Endothelial cell of umbilical vein (primary cell): ENCODE measurements at regions not wholly inside any gene's neighbourhood (a gene's known extent, or its start where the extent isn't known, plus 50 kb on each side); places are given as distances from the start of the nearest gene placed in this dataset.

Experiments used
- BruUV-seq: library from RNA; stranded (reverse); fragments of 400-500 nt; replicated peaks from 2 replicates; lab custom pipeline; 2021; lab: Mats Ljungman, UMichigan
- CTCF ChIA-PET: fragments of 300-600, 350-600 bp; sonication (Branson Sonifier 250); formaldehyde crosslinking; loops from one replicate; lab custom pipeline; 2021; ENCODE audit warnings: antibody characterized with exemption, inconsistent platforms; lab: Charles Lee
- POLR2A ChIA-PET: fragments of 300-600, 350-600 bp; sonication (Branson Sonifier 250); formaldehyde crosslinking; loops from one replicate; lab custom pipeline; 2021; ENCODE audit warnings: antibody characterized with exemption, inconsistent platforms; lab: Charles Lee
- DNase-seq: peaks from one replicate; pipeline ENCODE4 v3.0.0-alpha.2; 2011; ENCODE audit warnings: low read depth, low spot score
- FAIRE-seq: peaks from 2 replicates; lab custom pipeline; 2011; peaks lifted over from hg19 to GRCh38; lab: Jason Lieb, UNC
- H2AFZ ChIP-seq: 2 replicates; pipeline ENCODE4 v1.6.0; 2012; ENCODE audit warnings: low read depth, low read length, control low read depth, inconsistent platforms
- H3K27ac ChIP-seq: 2 replicates; pipeline ENCODE4 v1.5.1; 2011; ENCODE audit warnings: low read depth, mild to moderate bottlenecking, control low read depth, low read length, moderate library complexity; ENCODE audit not compliant: insufficient read depth
- H3K27me3 ChIP-seq, 2 experiments: 2 replicates each; pipeline versions ENCODE4 v1.6.0 to v1.6.1; 2011; ENCODE audit warnings: low read length in 2 of 2, mixed read lengths in 1 of 2; ENCODE audit not compliant: control insufficient read depth in 2 of 2, insufficient read depth in 2 of 2
- H3K36me3 ChIP-seq, 2 experiments: 2 replicates in 1 of 2; 3 replicates in 1 of 2; pipeline ENCODE4 v1.5.1; 2011; ENCODE audit warnings: low read length in 2 of 2, mild to moderate bottlenecking in 1 of 2, moderate library complexity in 1 of 2; ENCODE audit not compliant: control insufficient read depth in 2 of 2, insufficient read depth in 2 of 2; ENCODE audit errors: extremely low read depth in 1 of 2
- H3K4me1 ChIP-seq: 3 replicates; pipeline ENCODE4 v1.5.1; 2011; ENCODE audit warnings: mild to moderate bottlenecking, low read length; ENCODE audit not compliant: control insufficient read depth, insufficient read depth; ENCODE audit errors: extremely low read depth
- H3K4me2 ChIP-seq: 2 replicates; pipeline ENCODE4 v1.6.1; 2011; ENCODE audit warnings: low read length, control low read depth, mixed read lengths; ENCODE audit not compliant: insufficient read depth
- H3K4me3 ChIP-seq, 3 experiments: fragments of 200-600 bp in 1 of 3; sonication (generic), shearing (Covaris generic) in 1 of 3; replicated peaks in 1 of 3; 2 replicates each; pipeline ENCODE4 v1.5.1; 2011 to 2016; ENCODE audit warnings: control low read depth in 3 of 3, low read length in 3 of 3, mild to moderate bottlenecking in 2 of 3, inconsistent platforms in 1 of 3, low read depth in 1 of 3, moderate library complexity in 1 of 3; ENCODE audit not compliant: insufficient read depth in 1 of 3
- H3K79me2 ChIP-seq: 2 replicates; pipeline ENCODE4 v1.6.0; 2012; ENCODE audit warnings: low read length, inconsistent platforms; ENCODE audit not compliant: control insufficient read depth, insufficient read depth
- H3K9ac ChIP-seq: replicated peaks from 2 replicates; pipeline ENCODE3; 2011; ENCODE audit warnings: low read length, control low read depth; ENCODE audit not compliant: insufficient read depth; ENCODE audit errors: extremely low read depth
- H3K9me1 ChIP-seq: replicated peaks from 3 replicates; pipeline ENCODE4 v1.6.0; 2011; ENCODE audit warnings: mild to moderate bottlenecking, low read length; ENCODE audit not compliant: control insufficient read depth, insufficient read depth; ENCODE audit errors: extremely low read depth
- H3K9me3 ChIP-seq: replicated peaks from 2 replicates; pipeline ENCODE4 v1.5.1; 2012; ENCODE audit warnings: low read length, inconsistent platforms; ENCODE audit not compliant: control insufficient read depth, insufficient read depth
- H4K20me1 ChIP-seq: replicated peaks from 2 replicates; pipeline ENCODE3; 2011; ENCODE audit warnings: mild to moderate bottlenecking, low read length; ENCODE audit not compliant: control insufficient read depth, insufficient read depth; ENCODE audit errors: extremely low read depth
- EZH2 ChIP-seq: IDR thresholded peaks from 2 replicates; pipeline ENCODE4 v1.6.1; 2012; ENCODE audit warnings: borderline replicate concordance, low read depth, mild to moderate bottlenecking, moderate library complexity, low read length, inconsistent platforms; ENCODE audit not compliant: severe bottlenecking
- FOS ChIP-seq: IDR thresholded peaks from 2 replicates; pipeline ENCODE4 v1.6.1; 2011; ENCODE audit warnings: mild to moderate bottlenecking, low read length, moderate library complexity, borderline replicate concordance; ENCODE audit not compliant: insufficient read depth
- GATA2 ChIP-seq: IDR thresholded peaks from 2 replicates; pipeline ENCODE4 v1.7.0; 2011; ENCODE audit warnings: low read depth, mild to moderate bottlenecking, moderate library complexity, mixed read lengths, low read length; ENCODE audit not compliant: insufficient read length, insufficient read depth
- JUN ChIP-seq: IDR thresholded peaks from 2 replicates; pipeline ENCODE4 v1.6.1; 2011; ENCODE audit warnings: borderline replicate concordance, low read depth; ENCODE audit not compliant: insufficient read length, insufficient read depth
- MYC ChIP-seq: IDR thresholded peaks from one replicate; pipeline ENCODE4 v1.6.1; 2011; ENCODE audit warnings: mild to moderate bottlenecking, low read depth, low read length
- POLR2A ChIP-seq: IDR thresholded peaks from 2 replicates; pipeline ENCODE4 v1.6.1; 2012; ENCODE audit warnings: low read depth, mild to moderate bottlenecking, control low read depth, low read length
- POLR2AphosphoS5 ChIP-seq: IDR thresholded peaks from 2 replicates; pipeline ENCODE4 v1.6.1; 2012; ENCODE audit warnings: low read depth, mild to moderate bottlenecking, control low read depth, low read length, moderate library complexity; ENCODE audit not compliant: insufficient read depth
- dilution Hi-C: fragments of 300-500 bp; cut with MboI; formaldehyde crosslinking; loops from one replicate; pipeline ENCODE4 v1.15.0; 2019; ENCODE audit warnings: low sequenced_read_pairs; ENCODE audit not compliant: extremely low pct_ligation_motif_present
- intact Hi-C: fragments of 100-400 bp; cut with micrococcal nuclease; formaldehyde crosslinking; loops from one replicate; pipeline ENCODE4 v1.10.0; 2022
- TF ChIP-seq, protein P1 (sequence below): IDR thresholded peaks from 2 replicates; pipeline ENCODE4 v1.6.1; 2011; ENCODE audit not compliant: insufficient read depth, insufficient read length
- TF ChIP-seq, protein P2 (sequence below), 2 donors: IDR thresholded peaks; 1 replicate in 1 of 2; 2 replicates in 1 of 2; pipeline ENCODE4 v1.5.1; 2011; ENCODE audit warnings: low read length in 2 of 2, mild to moderate bottlenecking in 2 of 2, moderate library complexity in 2 of 2, control low read depth in 1 of 2, inconsistent platforms in 1 of 2, low read depth in 1 of 2; ENCODE audit not compliant: insufficient read depth in 1 of 2; ENCODE audit errors: extremely low read depth in 1 of 2

DNA sequence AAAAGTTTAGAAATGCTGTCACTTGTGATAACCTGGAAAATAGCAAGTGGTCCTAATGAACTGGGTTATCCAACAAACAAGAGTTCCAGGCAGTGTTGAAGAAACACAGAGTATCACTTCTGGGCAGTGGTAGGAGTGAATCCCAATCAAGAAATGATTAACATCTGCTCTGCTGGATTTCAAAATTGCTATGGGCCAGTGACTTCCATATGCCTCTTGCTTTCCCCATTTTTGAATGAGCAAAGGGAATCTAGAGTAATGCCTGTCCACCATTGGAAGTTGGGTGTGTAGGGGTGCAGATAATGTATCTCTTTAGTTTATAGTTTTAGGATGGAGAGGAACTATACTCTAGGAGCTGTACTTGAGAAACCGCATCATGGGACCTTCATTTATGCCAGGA, 236.5 kb downstream of the RPLP1 start:
- no TSS peak for BruUV-seq
- Histone ChIP-seq H2AFZ (no peak overlapping the region), H3K4me1 (no peaks in the 10 kb centered on the region), H4K20me1 (no peaks in the 10 kb centered on the region), H3K27me3 (peaks cover 0 to 2% of the 10 kb centered on the region in 2 experiments), H3K9ac (no peak overlapping the region), H3K79me2 (no peaks in the 10 kb centered on the region), H3K4me3 (no peak overlapping the region), H3K9me1 (no peaks in the 10 kb centered on the region), H3K4me2 (no peak overlapping the region), H3K27ac (no peak overlapping the region), H3K36me3 (no peaks in the 10 kb centered on the region), H3K9me3 (no peaks in the 10 kb centered on the region)
- dilution Hi-C loops, result no loop called here
- ChIA-PET CTCF (no interaction called here), POLR2A (no interaction called here)
- FAIRE-seq, result no peak
- no peak for DNase-seq
- no peak for TF ChIP-seq MYC
- TF ChIP-seq EZH2, result no peak
- no peak for TF ChIP-seq POLR2AphosphoS5
- TF ChIP-seq, protein P1, sequence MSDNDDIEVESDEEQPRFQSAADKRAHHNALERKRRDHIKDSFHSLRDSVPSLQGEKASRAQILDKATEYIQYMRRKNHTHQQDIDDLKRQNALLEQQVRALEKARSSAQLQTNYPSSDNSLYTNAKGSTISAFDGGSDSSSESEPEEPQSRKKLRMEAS, result no peak
- intact Hi-C loops, result no loop called here

DNA sequence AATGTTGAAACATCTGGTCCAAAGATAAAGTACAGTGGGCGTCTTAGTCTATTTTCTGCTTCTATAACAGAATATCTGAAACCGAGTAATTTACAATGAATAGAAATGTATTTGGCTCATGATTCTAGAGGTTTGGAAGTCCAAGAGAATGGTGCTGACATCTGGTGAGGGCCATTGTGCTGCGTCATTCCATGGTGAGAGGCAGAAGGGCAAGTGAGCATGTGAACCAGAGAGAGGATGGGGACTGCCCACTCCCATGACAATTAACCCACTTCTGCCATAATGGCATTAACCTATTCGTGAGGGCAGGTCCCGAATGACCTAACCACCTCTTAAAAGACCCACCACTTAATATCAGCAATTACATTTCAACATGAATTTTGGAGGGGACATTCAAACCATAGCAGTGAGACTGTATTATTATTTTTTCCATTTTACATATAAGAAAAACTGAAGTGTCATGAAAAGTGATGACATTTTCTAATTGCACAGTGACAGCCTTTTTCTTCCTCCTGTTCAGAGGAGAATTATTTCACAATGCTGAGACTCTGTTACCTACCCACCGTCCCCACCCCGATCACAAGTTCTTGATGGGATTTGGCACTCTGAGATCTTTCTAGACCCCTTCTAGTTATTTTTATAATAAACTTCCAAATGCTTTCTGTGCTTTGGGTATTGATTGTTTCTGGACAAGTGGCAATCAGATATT, 238.8 kb downstream of the RPLP1 start:
- Histone ChIP-seq H3K79me2 (no peaks in the 10 kb centered on the region), H3K36me3 (no peaks in the 10 kb centered on the region), H2AFZ (no peak overlapping the region), H3K4me1 (no peaks in the 10 kb centered on the region), H3K27ac (no peak overlapping the region), H3K27me3 (peaks cover 0 to 2% of the 10 kb centered on the region in 2 experiments), H3K4me2 (no peak overlapping the region), H4K20me1 (no peaks in the 10 kb centered on the region), H3K9me1 (no peaks in the 10 kb centered on the region), H3K9me3 (no peaks in the 10 kb centered on the region), H3K9ac (no peak overlapping the region), H3K4me3 (no peak overlapping the region)
- CTCF ChIA-PET, result no interaction called here
- no TSS peak for BruUV-seq
- no peak for FAIRE-seq
- no peak for DNase-seq
- dilution Hi-C loops, result no loop called here
- POLR2A ChIA-PET, result no interaction called here
- TF ChIP-seq, protein P2, sequence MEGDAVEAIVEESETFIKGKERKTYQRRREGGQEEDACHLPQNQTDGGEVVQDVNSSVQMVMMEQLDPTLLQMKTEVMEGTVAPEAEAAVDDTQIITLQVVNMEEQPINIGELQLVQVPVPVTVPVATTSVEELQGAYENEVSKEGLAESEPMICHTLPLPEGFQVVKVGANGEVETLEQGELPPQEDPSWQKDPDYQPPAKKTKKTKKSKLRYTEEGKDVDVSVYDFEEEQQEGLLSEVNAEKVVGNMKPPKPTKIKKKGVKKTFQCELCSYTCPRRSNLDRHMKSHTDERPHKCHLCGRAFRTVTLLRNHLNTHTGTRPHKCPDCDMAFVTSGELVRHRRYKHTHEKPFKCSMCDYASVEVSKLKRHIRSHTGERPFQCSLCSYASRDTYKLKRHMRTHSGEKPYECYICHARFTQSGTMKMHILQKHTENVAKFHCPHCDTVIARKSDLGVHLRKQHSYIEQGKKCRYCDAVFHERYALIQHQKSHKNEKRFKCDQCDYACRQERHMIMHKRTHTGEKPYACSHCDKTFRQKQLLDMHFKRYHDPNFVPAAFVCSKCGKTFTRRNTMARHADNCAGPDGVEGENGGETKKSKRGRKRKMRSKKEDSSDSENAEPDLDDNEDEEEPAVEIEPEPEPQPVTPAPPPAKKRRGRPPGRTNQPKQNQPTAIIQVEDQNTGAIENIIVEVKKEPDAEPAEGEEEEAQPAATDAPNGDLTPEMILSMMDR (IDR thresholded peaks at IDR 0.05; ENCODE audit: extremely low read depth in 1 of 2, insufficient read depth in 1 of 2, low read depth in 1 of 2, low read length in 2 of 2), result no peak
- TF ChIP-seq EZH2 (no peak), MYC (no peak), FOS (no peak), JUN (no peak), POLR2AphosphoS5 (no peak), GATA2 (no peak), POLR2A (no peak)
- TF ChIP-seq, protein P1, result no peak
- intact Hi-C loops, result no loop called here
